Adrenal gland (tissue), 9 donors: ENCODE measurements at regions not wholly inside any gene's neighbourhood (a gene's known extent, or its start where the extent isn't known, plus 50 kb on each side); places are given as distances from the start of the nearest gene placed in this dataset.
A peak's percentile ranks its signal among the peaks of the same experiment; 100 is the strongest.

ENCODE experiments used
- DNase-seq, 7 donors: peaks; one replicate each; pipeline ENCODE4 v3.0.0-alpha.2; 2019 to 2020
- H3K27ac ChIP-seq, 5 donors: fragments of 200-600 bp; sonication (generic) in 4 of 5; 1 replicate in 3 of 5; 2 replicates in 2 of 5; pipeline versions ENCODE4 v1.5.1 to v1.8.0; 2016 to 2020; ENCODE audit warnings: mild to moderate bottlenecking in 1 of 5
- H3K27me3 ChIP-seq: fragments of 200-600 bp; 2 replicates; pipeline ENCODE4 v1.8.0; 2021
- H3K36me3 ChIP-seq, 2 donors: fragments of 200-600 bp; replicated peaks in 1 of 2; 1 replicate in 1 of 2; 2 replicates in 1 of 2; pipeline versions ENCODE4 v1.5.1 to v1.8.0; 2018 to 2022
- H3K4me1 ChIP-seq, 2 donors: fragments of 200-600 bp; replicated peaks in 1 of 2; 1 replicate in 1 of 2; 2 replicates in 1 of 2; pipeline versions ENCODE4 v1.5.1 to v1.8.0; 2018 to 2021
- H3K4me3 ChIP-seq, 4 donors: fragments of 200-600 bp; sonication (generic) in 3 of 4; one replicate each; pipeline ENCODE4 v1.5.1; 2016 to 2018
- H3K9me3 ChIP-seq, 3 donors: fragments of 200-600 bp; sonication (generic) in 1 of 3; replicated peaks in 1 of 3; 1 replicate in 2 of 3; 2 replicates in 1 of 3; pipeline versions ENCODE4 v1.5.1 to v1.8.0; 2016 to 2021
- CTCF ChIP-seq, 6 experiments: fragments of 450-650 bp in 4 of 6; fragments of 200-600 bp in 2 of 6; sonication (generic) in 1 of 6; IDR thresholded peaks; 1 replicate in 5 of 6; 2 replicates in 1 of 6; pipeline versions ENCODE4 v1.5.1 to v1.8.0; 2016 to 2021; ENCODE audit warnings: antibody characterized with exemption in 6 of 6, mild to moderate bottlenecking in 2 of 6, moderate library complexity in 1 of 6
- POLR2A ChIP-seq, 2 donors: fragments of 450-650 bp; IDR thresholded peaks; one replicate each; pipeline ENCODE4 v1.6.1; 2017; ENCODE audit warnings: antibody characterized with exemption in 2 of 2, mild to moderate bottlenecking in 2 of 2, moderate library complexity in 1 of 2
- whole genome bisulfite sequencing, 4 donors: extraction: QIAGEN DNeasy Blood & Tissue Kit in 2 of 4; methylation state at CpG; one replicate each; pipeline versions ENCODE4 v1.1.5 to v1.1.7; 2013 to 2017; 5-methylcytosine and 5-hydroxymethylcytosine counted together
- intact Hi-C, 2 donors: fragments of 100-400 bp; cut with DNase I; formaldehyde crosslinking; loops; one replicate each; pipeline versions ENCODE4 v1.14.1 to v1.15.0; 2022 to 2023
- donor health status: healthy with polysubstance abuse.
- donor health status: Bipolar disorder and iron deficiency.
- donor health status: DM: yes; HTN: yes; CAD: no.
- donor health status: DM: no; HTN: no; CAD: no.
- donor health status: DM: no; HTN: no; CAD: no.

DNA sequence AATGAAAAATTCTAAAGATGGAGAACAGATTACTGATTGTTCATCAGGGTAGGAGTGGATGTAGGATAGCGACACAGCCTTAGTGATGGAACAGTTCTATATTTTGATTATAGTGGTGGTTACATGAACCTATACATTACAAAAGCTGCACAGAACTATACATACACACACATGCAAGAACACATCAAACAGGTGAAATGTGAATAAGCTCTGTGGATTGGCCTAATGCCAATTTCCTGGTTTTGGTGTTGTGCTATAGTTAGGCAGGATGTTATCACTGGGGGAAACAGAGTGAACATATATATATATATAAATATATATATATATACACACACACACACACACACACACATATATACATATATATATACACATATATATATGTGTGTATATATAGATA lies 76.4 kb upstream of the PIK3CG start:
- intact Hi-C loops: no loop called here

GRCh38 chr7:106791526-106791925 lies 73.6 kb upstream of the PIK3CG start:
- no peak for DNase-seq
- 70 to 85% (median 73%) methylated on average over 4 of the region's 4 CpGs for WGBS, 4 donors
- no peaks in the 10 kb centered on the region for H3K27me3 ChIP-seq
- H3K4me1 ChIP-seq: no peaks in the 10 kb centered on the region
- H3K36me3 ChIP-seq: no peaks in the 10 kb centered on the region
- no peak overlapping the region for H3K27ac ChIP-seq
- intact Hi-C loops: loop anchor here (5.0 to 10.0 kb wide), 2 partner anchors 353 to 356 kb away; no protein-coding TSS in a partner anchor
- TF ChIP-seq CTCF (IDR thresholded peaks at IDR 0.05): no peak
- TF ChIP-seq POLR2A (IDR thresholded peaks at IDR 0.05): no peak
- no peak overlapping the region for H3K4me3 ChIP-seq
- H3K9me3 ChIP-seq: no peaks in the 10 kb centered on the region

More for the DNA sequence above, 76.4 kb upstream of the PIK3CG start:
- DNase-seq: no peak
- Histone ChIP-seq H3K27me3 (no peaks in the 10 kb centered on the region), H3K36me3 (no peaks in the 10 kb centered on the region), H3K9me3 (no peaks in the 10 kb centered on the region), H3K4me1 (no peaks in the 10 kb centered on the region), H3K27ac (no peak overlapping the region), H3K4me3 (no peak overlapping the region)
- TF ChIP-seq POLR2A (IDR thresholded peaks at IDR 0.05): no peak
- no peak for TF ChIP-seq CTCF (IDR thresholded peaks at IDR 0.05)
- WGBS, 4 donors: 77 to 100% (median 91%) methylated on average over 1 of the region's 1 CpG

GRCh38 chr7:106792233-106792926 lies 72.7 kb upstream of the PIK3CG start:
- no peaks in the 10 kb centered on the region for H3K4me1 ChIP-seq
- H3K9me3 ChIP-seq: no peaks in the 10 kb centered on the region
- WGBS, 4 donors: 46 to 59% (median 56%) methylated on average over 8 of the region's 8 CpGs
- no peak overlapping the region for H3K27ac ChIP-seq
- no peak for TF ChIP-seq CTCF (IDR thresholded peaks at IDR 0.05)
- no peak for TF ChIP-seq POLR2A (IDR thresholded peaks at IDR 0.05)
- intact Hi-C loops: loop anchor here (5.0 to 10.0 kb wide), 2 partner anchors 352 to 355 kb away; no protein-coding TSS in a partner anchor
- no peak for DNase-seq
- no peaks in the 10 kb centered on the region for H3K27me3 ChIP-seq
- H3K4me3 ChIP-seq: no peak overlapping the region
- H3K36me3 ChIP-seq: no peaks in the 10 kb centered on the region

DNA sequence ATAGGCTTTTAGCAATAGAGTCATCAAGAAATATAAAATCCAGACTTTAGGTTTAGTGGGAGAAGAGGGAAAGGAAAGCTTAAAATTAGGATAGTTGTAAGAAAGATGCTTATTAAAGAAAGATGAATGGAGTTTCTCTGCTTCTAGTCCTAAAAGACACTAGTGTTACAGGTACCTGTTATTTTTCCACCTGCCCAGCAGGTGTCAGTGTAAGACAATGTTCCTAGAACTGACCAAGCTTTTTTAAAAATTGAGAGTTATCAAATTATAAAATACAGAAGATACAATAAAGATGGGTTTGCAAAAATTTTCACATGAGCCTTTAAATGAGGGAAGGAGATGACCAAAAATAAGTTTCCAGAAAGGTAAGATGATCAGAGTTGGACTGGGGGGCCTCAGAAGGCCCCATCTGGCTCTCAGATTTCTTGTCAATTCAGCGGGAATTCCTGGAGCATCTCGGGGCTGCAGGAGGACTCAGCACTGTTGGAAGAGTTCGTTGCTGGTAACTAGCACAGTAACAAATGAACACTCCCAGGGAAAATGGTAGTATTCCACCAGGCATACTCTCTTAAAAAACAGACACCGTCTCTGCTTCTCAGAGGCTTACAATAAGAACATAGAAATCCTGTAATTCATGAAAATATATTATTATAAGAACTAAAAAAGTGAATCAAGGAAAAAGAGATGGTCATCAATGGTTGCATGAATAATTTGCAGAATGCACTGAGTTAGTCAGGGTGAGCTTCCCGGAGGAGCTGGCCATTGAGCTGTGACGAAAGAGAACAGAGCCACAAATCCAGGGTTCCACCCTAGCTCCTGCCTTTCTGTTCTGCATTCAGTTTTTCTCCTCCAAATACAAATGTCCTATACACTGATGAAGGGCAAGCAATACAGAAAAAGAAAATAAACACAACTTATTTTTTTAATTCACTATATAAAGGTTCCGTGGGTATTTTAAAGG lies 71.8 kb upstream of the PIK3CG start:
- DNase-seq: no peak
- 56 to 71% (median 63%) methylated on average over 7 of the region's 7 CpGs for WGBS, 4 donors
- Histone ChIP-seq H3K4me3 (no peak overlapping the region), H3K27ac (no peak overlapping the region), H3K36me3 (no peaks in the 10 kb centered on the region), H3K27me3 (no peaks in the 10 kb centered on the region), H3K9me3 (no peaks in the 10 kb centered on the region), H3K4me1 (no peaks in the 10 kb centered on the region)
- intact Hi-C loops: loop anchor here (5.0 to 10.0 kb wide), 2 partner anchors 352 to 354 kb away; no protein-coding TSS in a partner anchor
- TF ChIP-seq POLR2A (IDR thresholded peaks at IDR 0.05): no peak
- TF ChIP-seq CTCF (IDR thresholded peaks at IDR 0.05): peak; percentile 38 to 63 (median 60)
